ENCODE measurements at regions not wholly inside any gene's neighbourhood (a gene's known extent, or its start where the extent isn't known, plus 50 kb on each side); places are given as distances from the start of the nearest gene placed in this dataset.

DNA sequence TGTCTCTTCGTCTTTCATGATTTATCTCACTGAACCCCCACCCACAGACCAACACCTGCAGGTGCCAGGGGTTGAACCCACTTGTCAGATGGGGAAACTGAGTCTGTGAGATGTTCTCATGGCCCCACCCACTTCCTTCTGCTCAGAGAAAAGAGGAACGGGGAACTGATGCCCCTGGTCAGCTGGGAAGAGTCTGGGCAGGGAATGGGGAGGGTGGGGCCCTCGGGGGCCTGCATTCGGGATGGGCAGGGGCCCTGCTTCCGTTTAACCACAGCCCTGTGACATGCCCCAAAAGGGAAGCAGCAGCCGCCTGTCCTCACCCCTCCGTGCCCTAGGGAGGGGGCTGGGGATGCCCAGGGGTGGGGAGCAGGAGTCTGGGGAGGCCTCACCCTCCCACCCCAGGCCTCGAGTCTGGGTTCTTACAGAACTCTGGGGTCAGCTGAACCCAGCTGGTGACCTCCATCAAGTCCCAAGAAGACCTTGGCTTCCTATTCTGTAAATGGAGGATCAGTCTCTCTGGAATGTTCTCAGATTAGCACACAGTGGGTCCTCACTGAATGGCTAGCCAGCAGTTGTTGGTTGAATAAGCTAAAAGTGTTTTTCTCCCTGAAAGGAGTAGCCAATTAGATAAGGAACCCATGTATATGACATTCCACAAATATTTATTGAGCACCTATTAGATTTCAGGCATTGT is 81.5 kb downstream of the CEBPB start:
- intact Hi-C loops (cut with micrococcal nuclease), result no loop called here
- ATAC-seq (ENCODE audit: low read depth) (no peak), DNase-seq (no peak)
- Mint-ChIP-seq H3K4me1 (no peaks in the 10 kb centered on the region), H3K9me3 (no peaks in the 10 kb centered on the region), H3K27ac (no peak overlapping the region), H3K27me3 (peaks cover 39% of the 10 kb centered on the region), H3K4me3 (no peak overlapping the region), H3K36me3 (ENCODE audit: low read depth) (no peaks in the 10 kb centered on the region)
- TF ChIP-seq CTCF (IDR thresholded peaks at IDR 0.05), result no peak
- CTCF ChIA-PET, result no interaction called here
- POLR2A ChIA-PET, result no interaction called here

DNA sequence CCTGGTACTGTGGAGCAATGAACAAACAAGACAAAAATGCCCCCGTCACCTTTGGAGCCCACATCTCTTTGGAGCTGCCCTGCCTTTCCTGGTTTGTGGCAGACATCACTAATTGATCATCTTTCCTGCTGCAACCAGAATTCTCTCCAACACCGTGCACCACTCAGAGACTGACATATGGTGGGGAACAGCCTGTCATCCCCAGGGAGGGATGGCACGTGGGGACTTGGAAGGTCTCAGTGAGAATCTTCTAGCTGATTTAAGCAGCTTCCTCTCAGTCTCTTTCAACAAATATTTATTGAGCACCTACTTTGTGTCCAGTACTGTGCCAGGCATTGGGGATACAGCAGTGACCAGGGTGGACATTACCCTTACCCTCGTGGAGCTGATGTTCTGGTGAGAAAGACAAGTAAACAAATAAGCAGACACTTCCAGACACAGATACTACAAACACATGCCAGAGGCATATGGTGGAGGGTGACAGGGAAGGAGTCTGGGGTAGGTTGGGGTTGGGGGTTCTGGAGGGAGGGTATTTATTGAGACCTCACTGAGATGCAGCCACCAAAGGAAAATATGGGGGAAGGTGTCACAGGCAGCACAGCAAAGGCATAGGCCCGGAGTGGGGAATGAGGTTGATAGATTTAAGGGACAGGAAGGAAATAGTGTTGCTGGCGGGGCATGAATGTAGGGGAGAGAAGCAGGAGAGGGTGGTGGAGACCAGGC is 82.3 kb downstream of the CEBPB start:
- ChIA-PET CTCF (no interaction called here), POLR2A (no interaction called here)
- H3K4me3 Mint-ChIP-seq, result no peak overlapping the region
- no peak for TF ChIP-seq CTCF (IDR thresholded peaks at IDR 0.05)
- peaks cover 40% of the 10 kb centered on the region for H3K27me3 Mint-ChIP-seq
- no peak for ATAC-seq (ENCODE audit: low read depth)
- no peak overlapping the region for H3K27ac Mint-ChIP-seq
- no peak for DNase-seq
- H3K4me1 Mint-ChIP-seq, result no peaks in the 10 kb centered on the region
- intact Hi-C loops (cut with micrococcal nuclease), result no loop called here
- H3K36me3 Mint-ChIP-seq (ENCODE audit: low read depth), result no peaks in the 10 kb centered on the region
- no peaks in the 10 kb centered on the region for H3K9me3 Mint-ChIP-seq

DNA sequence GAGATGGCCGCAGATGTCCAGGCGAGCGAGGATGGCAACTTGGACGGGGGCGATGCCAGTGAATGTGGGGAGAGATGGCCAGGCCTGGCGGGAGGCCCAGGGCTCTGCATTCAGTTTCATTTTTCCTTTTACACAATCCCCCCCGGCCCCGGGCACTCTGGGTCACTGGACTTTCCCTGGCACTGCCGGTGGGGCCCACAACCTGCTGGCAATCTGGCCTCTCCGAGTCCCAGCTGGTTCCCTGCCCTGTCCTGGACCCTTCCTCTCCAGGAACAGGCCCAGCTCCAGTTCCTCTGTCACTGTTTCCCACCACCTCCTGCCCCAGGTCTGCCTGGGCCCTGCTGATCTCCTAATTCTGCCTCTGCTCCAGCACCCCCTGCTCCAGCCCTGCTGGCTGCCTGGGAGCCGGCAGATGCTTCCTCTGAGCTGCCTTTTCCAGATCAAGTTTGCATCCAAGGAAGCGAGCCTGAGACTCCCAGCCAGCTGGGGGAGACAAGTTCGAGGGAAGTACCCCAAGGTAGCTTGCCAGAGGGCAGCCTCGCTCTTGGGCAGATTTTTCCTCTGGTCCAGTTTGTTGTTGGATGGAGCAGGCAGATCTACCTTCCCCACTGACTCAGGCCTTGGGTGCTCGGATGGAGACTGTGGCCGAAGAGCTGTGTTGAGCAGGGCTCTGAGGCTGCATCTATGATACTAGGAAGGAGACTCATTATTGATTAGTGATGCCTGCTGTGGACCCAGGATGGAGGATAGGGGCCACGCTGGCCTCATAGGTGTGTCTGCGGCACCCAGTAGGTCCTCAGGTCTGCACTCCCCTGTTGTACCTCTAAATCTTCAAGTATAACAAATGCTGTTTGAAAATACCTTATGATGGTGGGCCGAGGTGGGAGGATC is 83.2 kb downstream of the CEBPB start:
- Mint-ChIP-seq H3K27ac (no peak overlapping the region), H3K36me3 (ENCODE audit: low read depth) (no peaks in the 10 kb centered on the region), H3K27me3 (peaks cover 48% of the 10 kb centered on the region), H3K9me3 (no peaks in the 10 kb centered on the region), H3K4me3 (no peak overlapping the region), H3K4me1 (no peaks in the 10 kb centered on the region)
- no peak for TF ChIP-seq CTCF (IDR thresholded peaks at IDR 0.05)
- ChIA-PET CTCF (no interaction called here), POLR2A (no interaction called here)
- DNase-seq (no peak), ATAC-seq (ENCODE audit: low read depth) (no peak)
- intact Hi-C loops (cut with micrococcal nuclease), result no loop called here

- POLR2A ChIA-PET, result interaction anchor here (0.7 kb wide), 1 partner anchor 605 kb away, joined by 4 read pairs; no protein-coding TSS in a partner anchor
- ATAC-seq (ENCODE audit: low read depth) (no peak), DNase-seq (no peak)
- Mint-ChIP-seq H3K4me1 (no peaks in the 10 kb centered on the region), H3K36me3 (ENCODE audit: low read depth) (no peaks in the 10 kb centered on the region), H3K27me3 (peaks cover 42% of the 10 kb centered on the region), H3K4me3 (no peak overlapping the region), H3K27ac (no peak overlapping the region), H3K9me3 (no peaks in the 10 kb centered on the region)
- CTCF ChIA-PET, result no interaction called here
- intact Hi-C loops (cut with micrococcal nuclease), result no loop called here
- TF ChIP-seq CTCF (IDR thresholded peaks at IDR 0.05), result no peak
These were observed 84.2 kb downstream of the CEBPB start for GRCh38 chr20:50274570-50275430.

Data from activated B cell treated with CpG ODN at 0.5 μM for 24 hours (primary cell).